ENCODE measurements at regions not wholly inside any gene's neighbourhood (a gene's known extent, or its start where the extent isn't known, plus 50 kb on each side); places are given as distances from the start of the nearest gene placed in this dataset.

DNA sequence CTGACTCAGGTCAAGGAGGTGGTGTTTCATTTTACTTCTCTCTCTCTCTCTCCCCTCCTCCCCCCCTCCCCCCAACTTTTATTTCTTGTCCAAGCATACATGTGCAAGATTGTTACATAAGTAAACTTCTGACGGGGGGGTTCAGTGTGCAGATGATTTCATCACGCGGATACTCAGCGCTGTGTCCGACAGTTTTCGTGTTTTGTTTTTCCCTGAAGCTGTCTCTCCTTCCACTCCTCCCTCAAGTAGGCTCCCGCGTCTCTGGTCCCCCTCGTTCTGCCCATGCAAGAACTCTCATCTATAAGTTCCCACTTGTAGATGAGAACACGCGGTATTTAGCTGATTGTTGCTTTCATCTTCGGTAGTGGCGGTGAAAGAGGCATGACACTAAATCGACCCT lies 111.0 kb upstream of the ANKRD30BL start:
- no peak for TF ChIP-seq POLR2AphosphoS5 (IDR thresholded peaks at IDR 0.05; ENCODE audit: insufficient read depth in 1 of 2, low read depth in 1 of 2)
- TF ChIP-seq, protein P1, sequence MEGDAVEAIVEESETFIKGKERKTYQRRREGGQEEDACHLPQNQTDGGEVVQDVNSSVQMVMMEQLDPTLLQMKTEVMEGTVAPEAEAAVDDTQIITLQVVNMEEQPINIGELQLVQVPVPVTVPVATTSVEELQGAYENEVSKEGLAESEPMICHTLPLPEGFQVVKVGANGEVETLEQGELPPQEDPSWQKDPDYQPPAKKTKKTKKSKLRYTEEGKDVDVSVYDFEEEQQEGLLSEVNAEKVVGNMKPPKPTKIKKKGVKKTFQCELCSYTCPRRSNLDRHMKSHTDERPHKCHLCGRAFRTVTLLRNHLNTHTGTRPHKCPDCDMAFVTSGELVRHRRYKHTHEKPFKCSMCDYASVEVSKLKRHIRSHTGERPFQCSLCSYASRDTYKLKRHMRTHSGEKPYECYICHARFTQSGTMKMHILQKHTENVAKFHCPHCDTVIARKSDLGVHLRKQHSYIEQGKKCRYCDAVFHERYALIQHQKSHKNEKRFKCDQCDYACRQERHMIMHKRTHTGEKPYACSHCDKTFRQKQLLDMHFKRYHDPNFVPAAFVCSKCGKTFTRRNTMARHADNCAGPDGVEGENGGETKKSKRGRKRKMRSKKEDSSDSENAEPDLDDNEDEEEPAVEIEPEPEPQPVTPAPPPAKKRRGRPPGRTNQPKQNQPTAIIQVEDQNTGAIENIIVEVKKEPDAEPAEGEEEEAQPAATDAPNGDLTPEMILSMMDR (IDR thresholded peaks at IDR 0.05), result no peak
- no peak for TF ChIP-seq POLR2A (IDR thresholded peaks at IDR 0.05)

Measured in vagina (tissue), 2 donors.